WI38 (cell line): ENCODE measurements at regions not wholly inside any gene's neighbourhood (a gene's known extent, or its start where the extent isn't known, plus 50 kb on each side); places are given as distances from the start of the nearest gene placed in this dataset.
"Not testable (repeated sequence)": the region's sequence is repeated elsewhere in the genome, so short reads cannot be mapped to it uniquely, and the experiment has no call there.

Experiments used
- H3K4me3 ChIP-seq: 2 replicates; pipeline ENCODE4 v1.5.1; 2011; ENCODE audit warnings: low read depth, mild to moderate bottlenecking, control low read depth, low read length
- TF ChIP-seq, protein P1 (sequence below): IDR thresholded peaks from 2 replicates; pipeline ENCODE4 v1.5.1; 2012; ENCODE audit warnings: low read depth, mild to moderate bottlenecking, control low read depth, low read length

DNA sequence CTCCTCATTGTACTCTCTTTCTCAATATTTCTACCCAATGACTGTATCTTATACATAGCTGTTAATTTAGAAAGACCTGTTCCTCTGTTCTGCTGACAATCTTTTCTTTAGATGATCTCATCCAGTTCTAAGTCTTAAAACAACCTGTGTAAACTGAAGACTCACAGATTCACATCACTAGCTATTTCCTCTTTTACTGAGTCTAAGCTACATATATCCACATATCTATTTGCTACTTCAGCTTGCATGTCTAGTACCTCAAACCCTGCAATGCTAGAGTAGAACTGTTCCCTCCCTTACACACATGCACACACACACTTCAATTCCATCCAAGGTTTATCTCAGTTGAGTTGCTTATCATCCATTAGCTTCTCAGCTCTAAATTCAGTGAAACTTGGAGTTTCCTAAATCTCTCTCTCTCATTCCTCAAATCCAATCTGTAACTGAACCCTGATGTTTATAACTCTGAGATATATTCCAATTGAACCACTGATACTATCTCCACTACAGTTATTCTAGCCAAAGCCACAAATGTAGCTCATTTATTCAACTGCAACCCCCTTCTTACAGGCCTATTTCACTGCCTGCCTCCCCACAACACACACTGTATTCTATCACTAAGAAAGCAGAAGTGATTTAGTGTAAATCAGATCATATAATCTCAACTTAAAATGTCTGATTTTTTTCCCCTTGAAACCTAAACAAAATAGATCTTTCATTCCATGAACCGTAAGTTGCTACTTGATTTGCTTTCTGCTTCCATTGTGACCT is 1036.8 kb upstream of the POT1 start:
- TF ChIP-seq, protein P1, sequence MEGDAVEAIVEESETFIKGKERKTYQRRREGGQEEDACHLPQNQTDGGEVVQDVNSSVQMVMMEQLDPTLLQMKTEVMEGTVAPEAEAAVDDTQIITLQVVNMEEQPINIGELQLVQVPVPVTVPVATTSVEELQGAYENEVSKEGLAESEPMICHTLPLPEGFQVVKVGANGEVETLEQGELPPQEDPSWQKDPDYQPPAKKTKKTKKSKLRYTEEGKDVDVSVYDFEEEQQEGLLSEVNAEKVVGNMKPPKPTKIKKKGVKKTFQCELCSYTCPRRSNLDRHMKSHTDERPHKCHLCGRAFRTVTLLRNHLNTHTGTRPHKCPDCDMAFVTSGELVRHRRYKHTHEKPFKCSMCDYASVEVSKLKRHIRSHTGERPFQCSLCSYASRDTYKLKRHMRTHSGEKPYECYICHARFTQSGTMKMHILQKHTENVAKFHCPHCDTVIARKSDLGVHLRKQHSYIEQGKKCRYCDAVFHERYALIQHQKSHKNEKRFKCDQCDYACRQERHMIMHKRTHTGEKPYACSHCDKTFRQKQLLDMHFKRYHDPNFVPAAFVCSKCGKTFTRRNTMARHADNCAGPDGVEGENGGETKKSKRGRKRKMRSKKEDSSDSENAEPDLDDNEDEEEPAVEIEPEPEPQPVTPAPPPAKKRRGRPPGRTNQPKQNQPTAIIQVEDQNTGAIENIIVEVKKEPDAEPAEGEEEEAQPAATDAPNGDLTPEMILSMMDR, result no peak
- H3K4me3 ChIP-seq, result no peak overlapping the region

DNA sequence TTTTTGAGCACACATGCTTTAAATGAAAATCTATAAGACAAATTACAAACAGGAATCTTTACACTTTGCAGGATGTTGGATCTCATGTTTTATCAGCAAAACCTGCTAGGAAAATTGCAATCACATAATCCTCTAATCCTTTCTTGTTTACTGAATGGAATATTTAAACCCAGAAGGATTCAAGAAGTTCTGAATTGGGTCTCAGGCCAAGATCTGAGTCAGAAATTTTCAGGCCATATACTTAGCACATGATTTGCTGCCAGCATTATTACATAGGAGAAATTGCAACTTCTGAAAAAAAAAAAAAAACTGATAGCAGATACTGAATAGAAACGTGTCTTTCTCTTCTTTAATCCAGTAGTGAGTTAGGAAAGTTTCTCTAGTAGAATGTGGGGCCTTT is 1005.3 kb upstream of the POT1 start:
- TF ChIP-seq, protein P1, result no peak

DNA sequence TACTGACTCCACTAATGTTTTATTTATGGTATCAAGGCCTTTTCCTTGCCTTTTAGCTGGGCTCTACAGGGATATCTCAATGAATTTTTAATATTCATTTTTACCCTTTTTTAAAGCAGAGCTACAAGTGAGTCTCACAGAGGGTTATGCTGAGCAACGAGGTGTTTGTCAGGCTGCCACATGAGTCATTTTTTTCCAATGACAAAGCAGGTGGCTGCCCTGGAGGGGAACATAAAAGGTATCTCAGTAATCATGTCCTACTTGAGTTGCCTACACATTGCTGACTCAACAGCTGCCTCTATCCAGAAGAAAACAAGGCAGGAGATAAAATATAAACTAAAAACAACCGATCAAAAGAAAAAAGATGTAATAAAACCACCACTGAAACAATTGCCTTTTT is 1004.9 kb upstream of the POT1 start:
- H3K4me3 ChIP-seq, result no peak overlapping the region
- TF ChIP-seq, protein P1, result no peak

More for the DNA sequence above, 1005.3 kb upstream of the POT1 start:
- H3K4me3 ChIP-seq, result no peak overlapping the region

DNA sequence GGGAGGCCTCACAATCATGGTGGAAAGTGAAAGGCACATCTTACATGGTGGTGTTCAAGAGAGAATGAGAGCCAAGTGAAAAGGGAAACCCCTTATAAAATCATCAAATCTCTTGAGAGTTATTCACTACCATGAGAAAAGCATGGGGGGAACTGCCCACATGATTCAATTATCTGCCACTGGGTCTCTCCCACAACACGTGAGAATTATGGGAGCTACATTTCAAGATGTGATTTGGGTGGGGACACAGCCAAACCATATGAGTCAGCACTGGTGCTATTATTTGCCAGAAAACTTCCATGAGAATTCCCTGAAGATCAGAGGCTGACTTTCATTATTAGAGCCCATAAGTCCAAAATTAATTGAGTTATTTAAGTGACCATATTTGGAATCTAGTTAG is 1001.2 kb upstream of the POT1 start:
- no peak overlapping the region for H3K4me3 ChIP-seq
- TF ChIP-seq, protein P1, result no peak

DNA sequence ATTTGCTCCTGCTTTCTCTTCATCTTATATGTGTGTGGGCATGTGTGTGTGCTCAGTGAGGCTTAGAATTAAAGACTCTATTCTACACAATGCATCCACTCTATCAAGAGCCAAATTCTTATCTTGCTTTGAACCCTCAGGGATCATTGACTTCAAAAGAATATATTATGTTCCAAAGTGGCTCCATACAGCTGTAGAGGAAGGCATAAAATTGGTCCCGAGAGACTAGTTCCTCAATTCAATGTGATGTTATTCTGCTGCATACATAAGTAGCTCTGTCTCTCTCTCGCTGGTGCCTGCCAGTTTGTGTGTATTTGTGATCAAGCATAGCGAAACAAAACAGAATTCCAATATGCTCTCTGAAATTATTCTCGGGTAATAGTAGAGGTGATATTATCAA is 997.9 kb upstream of the POT1 start:
- TF ChIP-seq, protein P1, result no peak
- H3K4me3 ChIP-seq, result no peak overlapping the region

DNA sequence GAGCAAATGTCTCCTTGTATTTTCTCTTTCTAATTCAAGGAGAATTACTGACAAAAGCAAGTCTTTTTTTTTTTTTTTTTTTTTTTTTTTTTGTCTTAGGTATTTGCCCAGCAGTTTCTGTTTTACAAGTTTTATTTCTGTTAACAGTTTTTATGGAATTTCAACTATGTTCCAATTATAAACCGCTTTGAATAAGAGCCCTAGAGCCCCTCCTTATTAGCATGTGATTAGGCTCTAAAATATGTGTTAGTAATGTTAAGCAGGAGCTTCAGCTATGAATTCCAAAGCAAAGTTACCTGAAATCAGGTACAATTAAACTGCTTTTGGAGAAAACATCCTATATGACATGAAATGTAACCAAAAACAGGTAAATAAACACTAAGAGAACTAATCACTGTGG is 997.0 kb upstream of the POT1 start:
- no peak overlapping the region for H3K4me3 ChIP-seq
- TF ChIP-seq, protein P1, result no peak

DNA sequence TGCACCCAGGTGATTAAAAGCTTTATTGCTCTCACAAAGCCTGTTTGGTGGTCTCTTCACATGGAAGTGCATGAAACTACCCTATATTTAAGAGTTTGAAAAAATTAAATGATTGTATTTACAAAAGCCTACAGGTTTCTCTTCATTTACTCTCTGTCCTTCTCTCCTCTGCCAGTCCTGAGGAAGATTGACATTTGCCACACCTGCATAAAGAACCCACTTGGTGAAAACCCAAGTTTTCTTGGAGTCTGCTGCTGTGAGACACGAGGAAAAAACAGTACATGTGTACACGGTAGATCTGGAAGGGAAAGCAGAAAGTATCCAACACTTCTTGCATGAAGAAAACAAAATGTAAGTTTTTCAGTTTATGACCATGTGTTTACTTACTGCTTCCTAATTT is 994.4 kb upstream of the POT1 start:
- no peak overlapping the region for H3K4me3 ChIP-seq
- TF ChIP-seq, protein P1, result no peak

DNA sequence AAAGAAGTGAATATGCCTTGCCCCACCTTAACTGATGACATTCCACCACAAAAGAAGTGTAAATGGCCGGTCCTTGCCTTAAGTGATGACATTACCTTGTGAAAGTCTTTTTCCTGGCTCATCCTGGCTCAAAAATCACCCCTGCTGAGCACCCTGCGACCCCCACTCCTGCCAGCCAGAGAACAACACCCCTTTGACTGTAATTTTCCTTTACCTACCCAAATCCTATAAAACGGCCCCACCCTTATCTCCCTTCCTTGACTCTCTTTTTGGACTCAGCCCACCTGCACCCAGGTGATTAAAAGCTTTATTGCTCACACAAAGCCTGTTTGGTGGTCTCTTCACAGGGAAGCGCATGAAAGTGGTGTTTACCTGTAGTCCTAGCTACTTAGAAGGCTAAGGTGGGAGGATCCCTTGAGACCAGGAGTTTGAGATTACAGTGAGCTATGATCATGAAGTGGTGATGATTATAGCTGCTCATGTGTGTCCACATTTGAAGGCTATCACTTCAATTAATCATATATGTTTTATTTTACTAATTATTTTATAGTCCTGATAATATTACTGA is 985.8 kb upstream of the POT1 start:
- not testable (repeated sequence) for H3K4me3 ChIP-seq
